GM23338 (cell line): ENCODE measurements at regions not wholly inside any gene's neighbourhood (a gene's known extent, or its start where the extent isn't known, plus 50 kb on each side); places are given as distances from the start of the nearest gene placed in this dataset.

ENCODE experiments used
- ATAC-seq: fragments of 200-7000 bp; cut with Tn5 transposase; 3 replicates; pipeline ENCODE4 v1.9.1; 2020
- DNase-seq: peaks from one replicate; pipeline ENCODE4 v3.0.0-alpha.2; 2015; ENCODE audit warnings: low spot score
- H2AFZ ChIP-seq: fragments of 200-600 bp; sonication (generic); 2 replicates; pipeline ENCODE4 v1.8.0; 2016; ENCODE audit warnings: antibody characterized with exemption, mild to moderate bottlenecking, moderate library complexity
- H3F3A ChIP-seq: fragments of 200-600 bp; sonication (generic); replicated peaks from 2 replicates; pipeline ENCODE4 v1.8.0; 2017; ENCODE audit warnings: antibody characterized with exemption, mixed run types, low read depth
- H3K27ac ChIP-seq: fragments of 200-600 bp; sonication (generic); 2 replicates; pipeline ENCODE4 v1.6.1; 2016; ENCODE audit warnings: low read depth
- H3K27me3 ChIP-seq: fragments of 200-600 bp; sonication (generic); 2 replicates; pipeline ENCODE4 v1.8.0; 2016; ENCODE audit warnings: mild to moderate bottlenecking, mixed run types, moderate library complexity; ENCODE audit not compliant: insufficient read depth
- H3K36me3 ChIP-seq: fragments of 200-600 bp; sonication (generic); 2 replicates; pipeline ENCODE4 v1.8.0; 2016; ENCODE audit warnings: mild to moderate bottlenecking; ENCODE audit not compliant: insufficient read depth
- H3K4me1 ChIP-seq: fragments of 200-600 bp; sonication (generic); 2 replicates; pipeline ENCODE4 v1.8.0; 2016; ENCODE audit warnings: mild to moderate bottlenecking, moderate library complexity; ENCODE audit not compliant: insufficient read depth
- H3K4me2 ChIP-seq: fragments of 200-600 bp; sonication (generic); 2 replicates; pipeline ENCODE4 v1.7.1; 2017; ENCODE audit warnings: mixed run types
- H3K4me3 ChIP-seq: fragments of 200-600 bp; sonication (generic); 2 replicates; pipeline ENCODE4 v1.6.1; 2016; ENCODE audit warnings: mixed run types
- H3K79me2 ChIP-seq: fragments of 200-600 bp; sonication (generic); replicated peaks from 2 replicates; pipeline ENCODE4 v1.8.0; 2017; ENCODE audit warnings: mild to moderate bottlenecking; ENCODE audit not compliant: insufficient read depth
- H3K9me2 ChIP-seq: fragments of 200-600 bp; sonication (generic); 2 replicates; pipeline ENCODE4 v1.8.0; 2017; ENCODE audit not compliant: insufficient read depth
- H4K20me1 ChIP-seq: fragments of 200-600 bp; sonication (generic); replicated peaks from 2 replicates; pipeline ENCODE4 v1.8.0; 2017; ENCODE audit warnings: mild to moderate bottlenecking; ENCODE audit not compliant: insufficient read depth
- H3K27ac Mint-ChIP-seq: 2 replicates; pipeline ENCODE4 v1.8.0; 2020; ENCODE audit warnings: inconsistent platforms, mild to moderate bottlenecking, moderate library complexity, mixed read lengths
- H3K27me3 Mint-ChIP-seq: 3 replicates; pipeline ENCODE4 v1.8.0; 2022; ENCODE audit warnings: low read depth, mild to moderate bottlenecking, moderate library complexity, mixed read lengths, inconsistent platforms; ENCODE audit not compliant: insufficient read depth, poor library complexity
- H3K36me3 Mint-ChIP-seq: 3 replicates; pipeline ENCODE4 v1.8.0; 2021; ENCODE audit warnings: low read depth, mild to moderate bottlenecking, inconsistent platforms, moderate library complexity, mixed read lengths
- H3K4me1 Mint-ChIP-seq: 3 replicates; pipeline ENCODE4 v1.8.0; 2020; ENCODE audit warnings: mild to moderate bottlenecking, inconsistent platforms, mixed read lengths
- H3K4me3 Mint-ChIP-seq: 3 replicates; pipeline ENCODE4 v1.8.0; 2021; ENCODE audit warnings: moderate library complexity, mild to moderate bottlenecking, inconsistent platforms, mixed read lengths
- H3K9me3 Mint-ChIP-seq: 3 replicates; pipeline ENCODE4 v1.8.0; 2020; ENCODE audit warnings: moderate library complexity, mild to moderate bottlenecking, inconsistent platforms, mixed read lengths
- CREB1 ChIP-seq: fragments of 250-450 bp; sonication (Bioruptor Pico); IDR thresholded peaks from 2 replicates; pipeline ENCODE4 v1.5.0; 2020; ENCODE audit warnings: low read depth, mild to moderate bottlenecking, moderate library complexity
- ETS1 ChIP-seq: IDR thresholded peaks from 2 replicates; pipeline ENCODE4 v1.6.1; 2016; ENCODE audit warnings: antibody characterized with exemption
- EZH2 ChIP-seq: fragments of 200-600 bp; sonication (generic); IDR thresholded peaks from one replicate; pipeline ENCODE4 v1.8.0; 2017; ENCODE audit warnings: antibody characterized with exemption, mild to moderate bottlenecking, low read depth; ENCODE audit not compliant: unreplicated experiment
- EZH2phosphoT487 ChIP-seq: fragments of 200-600 bp; sonication (generic); IDR thresholded peaks from one replicate; pipeline ENCODE4 v1.8.1; 2018; ENCODE audit warnings: antibody characterized with exemption; ENCODE audit not compliant: unreplicated experiment
- JUNB ChIP-seq: IDR thresholded peaks from one replicate; pipeline ENCODE4 v1.6.1; 2016; ENCODE audit warnings: antibody characterized with exemption; ENCODE audit not compliant: unreplicated experiment
- NANOG ChIP-seq: IDR thresholded peaks from 2 replicates; pipeline ENCODE4 v1.6.1; 2016; ENCODE audit warnings: antibody characterized with exemption, borderline replicate concordance
- POLR2AphosphoS5 ChIP-seq: IDR thresholded peaks from 2 replicates; pipeline ENCODE4 v1.6.1; 2016; ENCODE audit warnings: antibody characterized with exemption, low read depth
- STAT1 ChIP-seq: IDR thresholded peaks from one replicate; pipeline ENCODE4 v1.6.1; 2016; ENCODE audit warnings: antibody characterized with exemption; ENCODE audit not compliant: unreplicated experiment
- ZNF114 ChIP-seq: fragments of 250-450 bp; sonication (Bioruptor Pico); IDR thresholded peaks from 2 replicates; pipeline ENCODE4 v1.5.0; 2020; ENCODE audit warnings: mild to moderate bottlenecking, moderate library complexity
- ZNF331 ChIP-seq: fragments of 250-450 bp; sonication (Bioruptor Pico); IDR thresholded peaks from 2 replicates; pipeline ENCODE4 v1.5.0; 2020; ENCODE audit warnings: low read depth, mild to moderate bottlenecking, moderate library complexity
- TF ChIP-seq, protein P1 (sequence below): fragments of 250-450 bp; sonication (Bioruptor Pico); IDR thresholded peaks from 2 replicates; pipeline ENCODE4 v1.5.0; 2020; ENCODE audit warnings: mild to moderate bottlenecking, moderate library complexity
- TF ChIP-seq, protein P2 (sequence below): IDR thresholded peaks from one replicate; pipeline ENCODE4 v1.6.1; 2018; ENCODE audit warnings: antibody characterized with exemption; ENCODE audit not compliant: unreplicated experiment
- TF ChIP-seq, protein P3 (sequence below), 2 experiments: fragments of 200-600 bp in 1 of 2; sonication (generic) in 1 of 2; conservative IDR thresholded peaks; 2 replicates each; pipeline versions ENCODE4 v1.5.1 to v1.6.1; 2016 to 2017; ENCODE audit warnings: antibody characterized with exemption in 2 of 2, low read depth in 2 of 2, mild to moderate bottlenecking in 2 of 2, moderate library complexity in 1 of 2

DNA sequence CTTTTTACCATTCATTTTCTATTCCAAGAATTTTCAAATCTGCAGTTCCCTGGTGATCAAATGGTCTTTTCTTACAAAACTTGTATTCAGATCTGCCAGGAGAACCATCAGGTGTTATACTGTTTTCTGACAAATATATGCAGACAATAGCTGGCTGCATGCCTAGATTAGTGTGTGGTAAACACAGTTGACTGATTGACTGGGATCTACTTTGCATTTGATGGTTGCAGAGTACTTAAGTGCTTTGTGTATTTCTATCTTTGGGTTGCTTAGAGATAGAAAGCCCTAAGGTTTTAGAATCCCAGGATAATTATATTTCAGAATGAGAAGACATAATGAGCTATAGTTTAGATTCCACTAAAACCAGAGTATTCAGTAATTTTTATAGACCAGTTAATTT, 102.0 kb upstream of the CHODL start:
- TF ChIP-seq NANOG = no peak
- no peak for TF ChIP-seq STAT1
- no peak for TF ChIP-seq EZH2phosphoT487
- no peak for TF ChIP-seq CREB1 (CRISPR knock-in tag)
- TF ChIP-seq ZNF114 = no peak
- TF ChIP-seq ETS1 = no peak
- no peak for TF ChIP-seq POLR2AphosphoS5
- TF ChIP-seq, protein P1, sequence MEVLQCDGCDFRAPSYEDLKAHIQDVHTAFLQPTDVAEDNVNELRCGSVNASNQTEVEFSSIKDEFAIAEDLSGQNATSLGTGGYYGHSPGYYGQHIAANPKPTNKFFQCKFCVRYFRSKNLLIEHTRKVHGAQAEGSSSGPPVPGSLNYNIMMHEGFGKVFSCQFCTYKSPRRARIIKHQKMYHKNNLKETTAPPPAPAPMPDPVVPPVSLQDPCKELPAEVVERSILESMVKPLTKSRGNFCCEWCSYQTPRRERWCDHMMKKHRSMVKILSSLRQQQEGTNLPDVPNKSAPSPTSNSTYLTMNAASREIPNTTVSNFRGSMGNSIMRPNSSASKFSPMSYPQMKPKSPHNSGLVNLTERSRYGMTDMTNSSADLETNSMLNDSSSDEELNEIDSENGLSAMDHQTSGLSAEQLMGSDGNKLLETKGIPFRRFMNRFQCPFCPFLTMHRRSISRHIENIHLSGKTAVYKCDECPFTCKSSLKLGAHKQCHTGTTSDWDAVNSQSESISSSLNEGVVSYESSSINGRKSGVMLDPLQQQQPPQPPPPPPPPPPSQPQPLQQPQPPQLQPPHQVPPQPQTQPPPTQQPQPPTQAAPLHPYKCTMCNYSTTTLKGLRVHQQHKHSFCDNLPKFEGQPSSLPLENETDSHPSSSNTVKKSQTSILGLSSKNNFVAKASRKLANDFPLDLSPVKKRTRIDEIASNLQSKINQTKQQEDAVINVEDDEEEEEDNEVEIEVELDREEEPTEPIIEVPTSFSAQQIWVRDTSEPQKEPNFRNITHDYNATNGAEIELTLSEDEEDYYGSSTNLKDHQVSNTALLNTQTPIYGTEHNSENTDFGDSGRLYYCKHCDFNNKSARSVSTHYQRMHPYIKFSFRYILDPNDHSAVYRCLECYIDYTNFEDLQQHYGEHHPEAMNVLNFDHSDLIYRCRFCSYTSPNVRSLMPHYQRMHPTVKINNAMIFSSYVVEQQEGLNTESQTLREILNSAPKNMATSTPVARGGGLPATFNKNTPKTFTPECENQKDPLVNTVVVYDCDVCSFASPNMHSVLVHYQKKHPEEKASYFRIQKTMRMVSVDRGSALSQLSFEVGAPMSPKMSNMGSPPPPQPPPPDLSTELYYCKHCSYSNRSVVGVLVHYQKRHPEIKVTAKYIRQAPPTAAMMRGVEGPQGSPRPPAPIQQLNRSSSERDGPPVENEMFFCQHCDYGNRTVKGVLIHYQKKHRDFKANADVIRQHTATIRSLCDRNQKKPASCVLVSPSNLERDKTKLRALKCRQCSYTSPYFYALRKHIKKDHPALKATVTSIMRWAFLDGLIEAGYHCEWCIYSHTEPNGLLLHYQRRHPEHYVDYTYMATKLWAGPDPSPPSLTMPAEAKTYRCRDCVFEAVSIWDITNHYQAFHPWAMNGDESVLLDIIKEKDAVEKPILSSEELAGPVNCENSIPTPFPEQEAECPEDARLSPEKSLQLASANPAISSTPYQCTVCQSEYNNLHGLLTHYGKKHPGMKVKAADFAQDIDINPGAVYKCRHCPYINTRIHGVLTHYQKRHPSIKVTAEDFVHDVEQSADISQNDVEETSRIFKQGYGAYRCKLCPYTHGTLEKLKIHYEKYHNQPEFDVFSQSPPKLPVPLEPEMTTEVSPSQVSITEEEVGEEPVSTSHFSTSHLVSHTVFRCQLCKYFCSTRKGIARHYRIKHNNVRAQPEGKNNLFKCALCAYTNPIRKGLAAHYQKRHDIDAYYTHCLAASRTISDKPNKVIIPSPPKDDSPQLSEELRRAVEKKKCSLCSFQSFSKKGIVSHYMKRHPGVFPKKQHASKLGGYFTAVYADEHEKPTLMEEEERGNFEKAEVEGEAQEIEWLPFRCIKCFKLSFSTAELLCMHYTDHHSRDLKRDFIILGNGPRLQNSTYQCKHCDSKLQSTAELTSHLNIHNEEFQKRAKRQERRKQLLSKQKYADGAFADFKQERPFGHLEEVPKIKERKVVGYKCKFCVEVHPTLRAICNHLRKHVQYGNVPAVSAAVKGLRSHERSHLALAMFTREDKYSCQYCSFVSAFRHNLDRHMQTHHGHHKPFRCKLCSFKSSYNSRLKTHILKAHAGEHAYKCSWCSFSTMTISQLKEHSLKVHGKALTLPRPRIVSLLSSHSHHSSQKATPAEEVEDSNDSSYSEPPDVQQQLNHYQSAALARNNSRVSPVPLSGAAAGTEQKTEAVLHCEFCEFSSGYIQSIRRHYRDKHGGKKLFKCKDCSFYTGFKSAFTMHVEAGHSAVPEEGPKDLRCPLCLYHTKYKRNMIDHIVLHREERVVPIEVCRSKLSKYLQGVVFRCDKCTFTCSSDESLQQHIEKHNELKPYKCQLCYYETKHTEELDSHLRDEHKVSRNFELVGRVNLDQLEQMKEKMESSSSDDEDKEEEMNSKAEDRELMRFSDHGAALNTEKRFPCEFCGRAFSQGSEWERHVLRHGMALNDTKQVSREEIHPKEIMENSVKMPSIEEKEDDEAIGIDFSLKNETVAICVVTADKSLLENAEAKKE (CRISPR knock-in tag) = no peak
- TF ChIP-seq JUNB = no peak
- no peak for TF ChIP-seq EZH2
- TF ChIP-seq, protein P2, sequence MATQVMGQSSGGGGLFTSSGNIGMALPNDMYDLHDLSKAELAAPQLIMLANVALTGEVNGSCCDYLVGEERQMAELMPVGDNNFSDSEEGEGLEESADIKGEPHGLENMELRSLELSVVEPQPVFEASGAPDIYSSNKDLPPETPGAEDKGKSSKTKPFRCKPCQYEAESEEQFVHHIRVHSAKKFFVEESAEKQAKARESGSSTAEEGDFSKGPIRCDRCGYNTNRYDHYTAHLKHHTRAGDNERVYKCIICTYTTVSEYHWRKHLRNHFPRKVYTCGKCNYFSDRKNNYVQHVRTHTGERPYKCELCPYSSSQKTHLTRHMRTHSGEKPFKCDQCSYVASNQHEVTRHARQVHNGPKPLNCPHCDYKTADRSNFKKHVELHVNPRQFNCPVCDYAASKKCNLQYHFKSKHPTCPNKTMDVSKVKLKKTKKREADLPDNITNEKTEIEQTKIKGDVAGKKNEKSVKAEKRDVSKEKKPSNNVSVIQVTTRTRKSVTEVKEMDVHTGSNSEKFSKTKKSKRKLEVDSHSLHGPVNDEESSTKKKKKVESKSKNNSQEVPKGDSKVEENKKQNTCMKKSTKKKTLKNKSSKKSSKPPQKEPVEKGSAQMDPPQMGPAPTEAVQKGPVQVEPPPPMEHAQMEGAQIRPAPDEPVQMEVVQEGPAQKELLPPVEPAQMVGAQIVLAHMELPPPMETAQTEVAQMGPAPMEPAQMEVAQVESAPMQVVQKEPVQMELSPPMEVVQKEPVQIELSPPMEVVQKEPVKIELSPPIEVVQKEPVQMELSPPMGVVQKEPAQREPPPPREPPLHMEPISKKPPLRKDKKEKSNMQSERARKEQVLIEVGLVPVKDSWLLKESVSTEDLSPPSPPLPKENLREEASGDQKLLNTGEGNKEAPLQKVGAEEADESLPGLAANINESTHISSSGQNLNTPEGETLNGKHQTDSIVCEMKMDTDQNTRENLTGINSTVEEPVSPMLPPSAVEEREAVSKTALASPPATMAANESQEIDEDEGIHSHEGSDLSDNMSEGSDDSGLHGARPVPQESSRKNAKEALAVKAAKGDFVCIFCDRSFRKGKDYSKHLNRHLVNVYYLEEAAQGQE = no peak
- no peak for TF ChIP-seq ZNF331
- TF ChIP-seq, protein P3, sequence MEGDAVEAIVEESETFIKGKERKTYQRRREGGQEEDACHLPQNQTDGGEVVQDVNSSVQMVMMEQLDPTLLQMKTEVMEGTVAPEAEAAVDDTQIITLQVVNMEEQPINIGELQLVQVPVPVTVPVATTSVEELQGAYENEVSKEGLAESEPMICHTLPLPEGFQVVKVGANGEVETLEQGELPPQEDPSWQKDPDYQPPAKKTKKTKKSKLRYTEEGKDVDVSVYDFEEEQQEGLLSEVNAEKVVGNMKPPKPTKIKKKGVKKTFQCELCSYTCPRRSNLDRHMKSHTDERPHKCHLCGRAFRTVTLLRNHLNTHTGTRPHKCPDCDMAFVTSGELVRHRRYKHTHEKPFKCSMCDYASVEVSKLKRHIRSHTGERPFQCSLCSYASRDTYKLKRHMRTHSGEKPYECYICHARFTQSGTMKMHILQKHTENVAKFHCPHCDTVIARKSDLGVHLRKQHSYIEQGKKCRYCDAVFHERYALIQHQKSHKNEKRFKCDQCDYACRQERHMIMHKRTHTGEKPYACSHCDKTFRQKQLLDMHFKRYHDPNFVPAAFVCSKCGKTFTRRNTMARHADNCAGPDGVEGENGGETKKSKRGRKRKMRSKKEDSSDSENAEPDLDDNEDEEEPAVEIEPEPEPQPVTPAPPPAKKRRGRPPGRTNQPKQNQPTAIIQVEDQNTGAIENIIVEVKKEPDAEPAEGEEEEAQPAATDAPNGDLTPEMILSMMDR (conservative IDR thresholded peaks at IDR 0.05; ENCODE audit: low read depth in 2 of 2) = no peak
- H3K4me3 Mint-ChIP-seq = no peak overlapping the region
- Histone ChIP-seq H3K4me2 (no peak overlapping the region), H3K9me2 (no peaks in the 10 kb centered on the region), H4K20me1 (no peaks in the 10 kb centered on the region), H3K27me3 (no peaks in the 10 kb centered on the region), H3K4me1 (no peaks in the 10 kb centered on the region), H3F3A (no peaks in the 10 kb centered on the region), H3K79me2 (no peaks in the 10 kb centered on the region), H3K36me3 (no peaks in the 10 kb centered on the region), H3K4me3 (no peak overlapping the region), H2AFZ (no peak overlapping the region), H3K27ac (no peak overlapping the region)
- peaks cover 1% of the 10 kb centered on the region for H3K27me3 Mint-ChIP-seq
- no peaks in the 10 kb centered on the region for H3K4me1 Mint-ChIP-seq
- no peaks in the 10 kb centered on the region for H3K36me3 Mint-ChIP-seq
- no peak overlapping the region for H3K27ac Mint-ChIP-seq
- H3K9me3 Mint-ChIP-seq = no peaks in the 10 kb centered on the region; the same call in 2 of the 3 replicates
- no peak for DNase-seq
- no peak for ATAC-seq
